GM21367 (cell line): ENCODE measurements at regions not wholly inside any gene's neighbourhood (a gene's known extent, or its start where the extent isn't known, plus 50 kb on each side); places are given as distances from the start of the nearest gene placed in this dataset.

Experiments
- ATAC-seq: cut with Tn5 transposase; IDR thresholded peaks from one replicate; pipeline ENCODE4 v1.9.1; 2021; ENCODE audit not compliant: unreplicated experiment

DNA sequence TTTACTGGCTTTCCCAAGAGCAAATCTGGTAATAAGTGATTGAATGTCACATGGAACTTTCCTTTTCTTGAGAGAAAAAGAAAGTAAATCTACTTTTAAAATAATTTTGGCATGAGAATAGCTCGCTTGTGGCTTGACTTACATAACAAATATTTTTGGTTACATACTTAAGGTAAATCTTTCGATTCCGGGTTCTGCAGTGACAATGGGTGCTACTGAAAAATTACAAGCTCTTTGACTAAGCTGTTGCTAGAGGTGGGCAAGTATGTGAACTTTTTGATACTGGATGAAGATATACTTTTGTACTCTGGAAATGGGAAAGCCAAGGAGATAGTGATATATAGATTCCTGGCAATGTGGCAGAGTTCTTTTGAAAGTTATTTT lies 51.9 kb upstream of the OTOL1 start:
- ATAC-seq = no peak

GRCh38 chr3:161443921-161444693 lies 52.5 kb upstream of the OTOL1 start:
- ATAC-seq = no peak

- ATAC-seq = no peak
Observed at GRCh38 chr3:161430307-161430706, 59.0 kb upstream of the SPTSSB start.

DNA sequence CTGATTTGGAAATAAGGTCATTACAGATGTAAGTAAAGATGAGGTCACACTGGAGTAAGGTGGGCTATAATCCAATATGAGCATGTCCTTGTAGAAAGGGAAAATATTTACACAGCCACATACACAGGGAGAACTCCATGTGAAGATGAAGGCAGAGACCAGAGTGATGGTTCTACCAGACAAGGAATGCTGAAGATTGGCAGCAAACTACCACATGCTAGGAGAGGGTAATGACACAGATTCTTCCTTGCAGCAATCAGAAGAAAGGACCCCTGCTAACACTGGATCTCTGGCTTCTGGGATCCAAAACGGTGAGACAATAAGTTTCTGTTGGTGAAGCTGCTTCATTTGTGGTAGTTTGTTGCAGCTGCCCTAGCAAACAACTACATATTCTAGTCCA lies 56.0 kb upstream of the SPTSSB start:
- no peak for ATAC-seq

DNA sequence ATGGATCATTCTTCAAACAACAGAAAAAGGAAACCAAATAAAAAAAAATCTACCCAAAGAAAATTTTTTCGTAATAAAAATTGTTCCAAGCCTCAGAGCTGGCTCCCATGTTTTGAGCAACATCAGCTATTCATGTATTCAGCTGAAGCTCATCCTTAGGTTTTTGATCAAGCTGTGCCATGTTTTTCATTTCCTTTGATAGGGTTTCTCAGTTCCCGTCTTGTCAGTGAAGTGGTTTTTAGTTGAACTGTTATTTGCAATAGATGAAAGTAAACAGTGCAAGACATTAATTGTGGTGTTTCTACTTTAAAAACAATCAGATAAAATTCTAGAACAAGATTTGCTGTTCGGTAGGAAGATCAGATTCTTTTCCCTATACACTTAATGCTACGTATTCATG lies 55.4 kb upstream of the SPTSSB start:
- no peak for ATAC-seq

- peak; percentile 78 for ATAC-seq
Observed at GRCh38 chr3:161423911-161424522, 52.7 kb upstream of the SPTSSB start.

DNA sequence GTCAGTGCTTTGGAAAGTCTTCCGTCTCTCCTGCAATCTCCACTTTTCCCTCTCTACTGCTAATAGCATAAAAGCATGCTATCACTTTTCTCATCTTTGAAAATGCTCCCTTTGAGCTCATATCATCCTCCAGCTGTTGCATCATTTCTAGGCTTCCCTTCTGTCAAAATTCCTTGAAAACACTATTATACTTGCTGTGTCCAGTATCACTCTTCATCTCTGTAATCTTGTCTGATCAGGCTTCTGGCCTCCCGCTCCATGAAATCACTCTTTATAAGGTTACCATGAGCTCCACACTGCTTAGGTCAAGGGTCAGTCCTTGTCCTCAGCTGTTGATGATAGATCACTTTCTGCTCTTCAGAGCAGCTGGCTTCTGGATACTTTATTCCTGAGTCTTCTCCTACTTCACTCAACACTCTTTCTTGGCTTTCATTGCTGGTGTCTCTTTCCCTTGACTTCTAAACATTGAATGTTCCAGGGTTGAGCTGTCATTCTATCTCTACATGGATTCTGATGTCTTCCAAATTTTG lies 50.9 kb upstream of the SPTSSB start:
- ATAC-seq = no peak
